ENCODE measurements at regions not wholly inside any gene's neighbourhood (a gene's known extent, or its start where the extent isn't known, plus 50 kb on each side); places are given as distances from the start of the nearest gene placed in this dataset.

GRCh38 chr11:92276773-92277172 is 52.2 kb downstream of the FAT3 start:
- DNase-seq: no peak

GRCh38 chr11:92277871-92278270 is 53.3 kb downstream of the FAT3 start:
- no peak for DNase-seq

- peak; percentile 17 for DNase-seq
These were observed 54.3 kb downstream of the FAT3 start for GRCh38 chr11:92278791-92279433.

- no peak for DNase-seq
These were observed 59.5 kb downstream of the FAT3 start for GRCh38 chr11:92284107-92284506.

- DNase-seq: no peak
These were observed 59.9 kb downstream of the FAT3 start for GRCh38 chr11:92284558-92284957.

- DNase-seq: no peak
These were observed 61.2 kb downstream of the FAT3 start for GRCh38 chr11:92285776-92286175.

GRCh38 chr11:92286709-92287108 is 62.1 kb downstream of the FAT3 start:
- DNase-seq: no peak

- DNase-seq: no peak
These were observed 70.8 kb downstream of the FAT3 start for GRCh38 chr11:92295175-92296137.

- DNase-seq: no peak
These were observed 71.5 kb downstream of the FAT3 start for GRCh38 chr11:92296138-92296515.

GRCh38 chr11:92297567-92298553 is 73.2 kb downstream of the FAT3 start:
- DNase-seq: no peak

- no peak for DNase-seq
These were observed 76.3 kb downstream of the FAT3 start for GRCh38 chr11:92300876-92301275.

GRCh38 chr11:92302770-92303169 is 78.2 kb downstream of the FAT3 start:
- DNase-seq: no peak

GRCh38 chr11:92304271-92304670 is 79.7 kb downstream of the FAT3 start:
- no peak for DNase-seq

- no peak for DNase-seq
These were observed 82.4 kb downstream of the FAT3 start for GRCh38 chr11:92306966-92307510.

GRCh38 chr11:92308366-92308765 is 83.7 kb downstream of the FAT3 start:
- DNase-seq: no peak

- no peak for DNase-seq
These were observed 87.2 kb downstream of the FAT3 start for GRCh38 chr11:92311616-92312449.

- DNase-seq: no peak
These were observed 89.2 kb downstream of the FAT3 start for GRCh38 chr11:92313784-92314183.

- no peak for DNase-seq
These were observed 89.9 kb downstream of the FAT3 start for GRCh38 chr11:92314499-92314898.

GRCh38 chr11:92316106-92316809 is 91.6 kb downstream of the FAT3 start:
- no peak for DNase-seq

- DNase-seq: no peak
These were observed 92.6 kb downstream of the FAT3 start for GRCh38 chr11:92317222-92317621.

GRCh38 chr11:92317721-92318120 is 93.1 kb downstream of the FAT3 start:
- DNase-seq: no peak

Measured in kidney glomerular epithelial cell (primary cell).